IMR-90 (cell line): ENCODE measurements at regions not wholly inside any gene's neighbourhood (a gene's known extent, or its start where the extent isn't known, plus 50 kb on each side); places are given as distances from the start of the nearest gene placed in this dataset.

Source experiments
- ATAC-seq: fragments of 200-7000 bp; cut with Tn5 transposase; 2 replicates; pipeline ENCODE4 v1.9.1; 2020; ENCODE audit warnings: low read depth, mild to moderate bottlenecking, moderate library complexity
- BruUV-seq: library from RNA; stranded (reverse); fragments of 400-500 nt; replicated peaks from 2 replicates; lab custom pipeline; 2021; lab: Mats Ljungman, UMichigan
- CTCF ChIA-PET: fragments of 300-600 bp; formaldehyde crosslinking; extraction: SDS; loops from one replicate; lab custom pipeline; 2021; ENCODE audit warnings: antibody characterized with exemption; lab: Yijun Ruan, JAX
- POLR2A ChIA-PET: fragments of 300-600 bp; sonication (Branson Sonifier 250); formaldehyde crosslinking; loops from one replicate; lab custom pipeline; 2022; ENCODE audit warnings: antibody characterized with exemption; ENCODE audit not compliant: unreplicated experiment; lab: Charles Lee
- DNase-seq: peaks from one replicate; pipeline ENCODE4 v3.0.0; 2013
- H2AFZ ChIP-seq: replicated peaks from 2 replicates; pipeline ENCODE3; 2013; ENCODE audit warnings: low read length, mild to moderate bottlenecking; ENCODE audit not compliant: poor library complexity
- H2AK5ac ChIP-seq: 2 replicates; pipeline ENCODE4 v1.6.1; 2013; ENCODE audit warnings: low read depth, low read length, inconsistent platforms
- H2AK9ac ChIP-seq: replicated peaks from 2 replicates; pipeline ENCODE3; 2013; ENCODE audit warnings: mild to moderate bottlenecking, low read depth, low read length, moderate library complexity; ENCODE audit not compliant: poor library complexity
- H2BK120ac ChIP-seq: 2 replicates; pipeline ENCODE4 v1.6.1; 2013; ENCODE audit warnings: low read depth, low read length, inconsistent platforms
- H2BK15ac ChIP-seq: 3 replicates; pipeline ENCODE4 v1.6.1; 2013; ENCODE audit warnings: low read depth, low read length, inconsistent platforms
- H2BK20ac ChIP-seq: 2 replicates; pipeline ENCODE4 v1.6.1; 2013; ENCODE audit warnings: low read depth, mild to moderate bottlenecking, inconsistent platforms, low read length, moderate library complexity
- H2BK5ac ChIP-seq: 2 replicates; pipeline ENCODE4 v1.6.1; 2013; ENCODE audit warnings: mild to moderate bottlenecking, low read depth, low read length, inconsistent platforms; ENCODE audit not compliant: poor library complexity, severe bottlenecking
- H3K14ac ChIP-seq: replicated peaks from 2 replicates; pipeline ENCODE4 v1.6.1; 2013; ENCODE audit warnings: low read depth, low read length, inconsistent platforms
- H3K18ac ChIP-seq: 2 replicates; pipeline ENCODE4 v1.6.1; 2013; ENCODE audit warnings: low read depth, low read length, control low read depth
- H3K23ac ChIP-seq: 2 replicates; pipeline ENCODE4 v1.6.1; 2013; ENCODE audit warnings: low read depth, low read length, inconsistent platforms
- H3K27ac ChIP-seq: 2 replicates; pipeline ENCODE4 v1.5.1; 2013; ENCODE audit warnings: mild to moderate bottlenecking, control low read depth, low read length; ENCODE audit not compliant: insufficient read depth
- H3K27me3 ChIP-seq: 2 replicates; pipeline ENCODE4 v1.6.1; 2013; ENCODE audit warnings: low read length; ENCODE audit not compliant: control insufficient read depth, insufficient read depth
- H3K36me3 ChIP-seq: 2 replicates; pipeline ENCODE4 v1.6.1; 2013; ENCODE audit warnings: low read length, mixed read lengths; ENCODE audit not compliant: control insufficient read depth, insufficient read depth
- H3K4ac ChIP-seq: 2 replicates; pipeline ENCODE4 v1.6.1; 2013; ENCODE audit warnings: low read depth, low read length, inconsistent platforms
- H3K4me1 ChIP-seq: 2 replicates; pipeline ENCODE4 v1.6.1; 2013; ENCODE audit warnings: low read length, mixed read lengths; ENCODE audit not compliant: control insufficient read depth, insufficient read depth
- H3K4me2 ChIP-seq: 2 replicates; pipeline ENCODE4 v1.6.1; 2013; ENCODE audit warnings: low read depth, mild to moderate bottlenecking, control low read depth, low read length, moderate library complexity
- H3K4me3 ChIP-seq: 2 replicates; pipeline ENCODE4 v1.5.1; 2013; ENCODE audit warnings: low read depth, mild to moderate bottlenecking, control low read depth, low read length, moderate library complexity; ENCODE audit not compliant: insufficient read depth
- H3K56ac ChIP-seq: 2 replicates; pipeline ENCODE4 v1.6.1; 2013; ENCODE audit warnings: low read length, inconsistent platforms; ENCODE audit not compliant: insufficient read depth; ENCODE audit errors: extremely low read depth
- H3K79me1 ChIP-seq, 2 experiments: 2 replicates each; pipeline ENCODE4 v1.6.1; 2013; ENCODE audit warnings: low read length in 2 of 2, inconsistent platforms in 1 of 2, low read depth in 1 of 2
- H3K9ac ChIP-seq: 2 replicates; pipeline ENCODE4 v1.6.1; 2013; ENCODE audit warnings: low read depth, low read length, control low read depth
- H3K9me1 ChIP-seq: 2 replicates; pipeline ENCODE4 v1.6.1; 2013; ENCODE audit warnings: low read length, inconsistent platforms; ENCODE audit not compliant: insufficient read depth
- H3K9me3 ChIP-seq: 2 replicates; pipeline ENCODE4 v1.6.1; 2013; ENCODE audit warnings: low read length; ENCODE audit not compliant: control insufficient read depth, insufficient read depth
- H4K20me1 ChIP-seq: 2 replicates; pipeline ENCODE4 v1.6.1; 2013; ENCODE audit warnings: low read length, inconsistent platforms; ENCODE audit not compliant: insufficient read depth
- H4K5ac ChIP-seq: 2 replicates; pipeline ENCODE4 v1.6.1; 2013; ENCODE audit warnings: mild to moderate bottlenecking, low read depth, low read length, control low read depth
- H4K8ac ChIP-seq, 2 experiments: 2 replicates each; pipeline ENCODE4 v1.6.1; 2013; ENCODE audit warnings: low read depth in 2 of 2, low read length in 2 of 2, control low read depth in 1 of 2, inconsistent platforms in 1 of 2
- H4K91ac ChIP-seq: 2 replicates; pipeline ENCODE4 v1.6.1; 2013; ENCODE audit warnings: low read depth, low read length, inconsistent platforms; ENCODE audit not compliant: insufficient read depth
- MAFK ChIP-seq: IDR thresholded peaks from 2 replicates; pipeline ENCODE4 v1.6.1; 2012; ENCODE audit warnings: low read depth, low read length, improper control_type of control experiment
- NFE2L2 ChIP-seq: fragments of 150-350 bp; IDR thresholded peaks from 2 replicates; pipeline ENCODE4 v1.6.1; 2016; ENCODE audit warnings: low read depth, mild to moderate bottlenecking, low read length
- WGBS, 2 experiments: methylation state at CpG; one replicate each; pipeline versions ENCODE4 v1.1.5 to v1.1.7; 2013; ENCODE audit warnings: missing lambda C conversion rate in 2 of 2; ENCODE audit not compliant: insufficient read length in 1 of 2; ENCODE audit errors: extremely low coverage in 2 of 2; 5-methylcytosine and 5-hydroxymethylcytosine counted together
- dilution Hi-C: fragments of 300-500 bp; cut with HindIII; formaldehyde crosslinking; loops from one replicate; pipeline ENCODE4 v1.14.3; 2018; ENCODE audit warnings: low sequenced_read_pairs; ENCODE audit not compliant: unreplicated experiment
- in situ Hi-C: fragments of 300-500 bp; cut with MboI; formaldehyde crosslinking; loops from 3 replicates; pipeline ENCODE4 v1.14.3; 2019; ENCODE audit warnings: low sequenced_read_pairs, inconsistent platforms, mixed read lengths
- intact Hi-C: fragments of 100-400 bp; cut with micrococcal nuclease; formaldehyde crosslinking; loops from 2 replicates; pipeline ENCODE4 v1.10.0; 2022

DNA sequence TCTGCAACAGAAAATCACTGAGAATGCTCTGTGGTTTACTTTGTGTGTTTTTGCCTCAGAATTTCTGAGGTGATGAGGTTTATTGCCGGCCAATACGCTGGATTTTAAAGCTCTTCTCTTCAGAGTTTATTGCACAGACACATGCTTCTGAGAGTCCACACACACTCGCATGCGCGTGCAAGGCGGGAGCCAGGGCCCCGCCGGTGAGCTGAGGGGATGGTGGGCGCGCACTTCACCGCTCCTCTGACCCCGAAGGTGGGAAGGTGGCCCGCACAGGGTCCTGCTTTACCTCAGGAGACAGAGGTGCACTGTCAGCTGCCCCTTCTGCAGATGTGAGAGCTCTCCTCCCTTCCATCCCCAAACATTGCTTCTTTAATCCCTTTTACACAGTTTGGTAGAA, 158.4 kb upstream of the MAGI3 start:
- no TSS peak for BruUV-seq
- no peak overlapping the region for H2BK5ac ChIP-seq
- H3K23ac ChIP-seq, result no peak overlapping the region
- H3K9me1 ChIP-seq, result no peaks in the 10 kb centered on the region
- no peaks in the 10 kb centered on the region for H3K9me3 ChIP-seq
- POLR2A ChIA-PET, result no interaction called here
- in situ Hi-C loops (no loop called here), dilution Hi-C loops (no loop called here), intact Hi-C loops (no loop called here)
- no peak overlapping the region for H3K56ac ChIP-seq
- H4K20me1 ChIP-seq, result no peaks in the 10 kb centered on the region
- H3K14ac ChIP-seq, result no peak overlapping the region
- H3K4ac ChIP-seq, result no peak overlapping the region
- H2AK5ac ChIP-seq, result no peak overlapping the region
- no peak overlapping the region for H3K27ac ChIP-seq
- no peak overlapping the region for H3K4me2 ChIP-seq
- no peak overlapping the region for H2BK20ac ChIP-seq
- H3K36me3 ChIP-seq, result no peaks in the 10 kb centered on the region
- no peaks in the 10 kb centered on the region for H3K79me1 ChIP-seq
- H2BK15ac ChIP-seq, result no peak overlapping the region
- H4K8ac ChIP-seq, result no peak overlapping the region
- no peak for TF ChIP-seq MAFK
- TF ChIP-seq NFE2L2, result no peak
- H2AFZ ChIP-seq, result no peak overlapping the region
- H4K91ac ChIP-seq, result no peak overlapping the region
- H2AK9ac ChIP-seq, result no peak overlapping the region
- DNase-seq (no peak), ATAC-seq (no peak)
- no peak overlapping the region for H3K9ac ChIP-seq
- no peak overlapping the region for H4K5ac ChIP-seq
- no peak overlapping the region for H3K18ac ChIP-seq
- 60% methylated on average over 4 of the region's 13 CpGs; no CpG with 5 or more reads in 1 of the 2 experiments for WGBS, 2 experiments
- H3K4me1 ChIP-seq, result no peaks in the 10 kb centered on the region
- H3K4me3 ChIP-seq, result no peak overlapping the region
- no peak overlapping the region for H2BK120ac ChIP-seq
- CTCF ChIA-PET, result no interaction called here
- H3K27me3 ChIP-seq, result peaks cover 20% of the 10 kb centered on the region
